ENCODE measurements at regions not wholly inside any gene's neighbourhood (a gene's known extent, or its start where the extent isn't known, plus 50 kb on each side); places are given as distances from the start of the nearest gene placed in this dataset.

GRCh38 chr11:36929401-36929800 is 331.4 kb upstream of the RAG2 start:
- Mint-ChIP-seq H3K36me3 (ENCODE audit: low read depth, unreplicated experiment) (peaks cover 6% of the 10 kb centered on the region), H3K27ac (ENCODE audit: unreplicated experiment) (no peak overlapping the region), H3K4me3 (ENCODE audit: unreplicated experiment) (no peak overlapping the region), H3K9me3 (ENCODE audit: unreplicated experiment) (no peaks in the 10 kb centered on the region), H3K4me1 (ENCODE audit: unreplicated experiment) (no peaks in the 10 kb centered on the region), H3K27me3 (ENCODE audit: unreplicated experiment) (no peaks in the 10 kb centered on the region)
- TF ChIP-seq, protein P1, sequence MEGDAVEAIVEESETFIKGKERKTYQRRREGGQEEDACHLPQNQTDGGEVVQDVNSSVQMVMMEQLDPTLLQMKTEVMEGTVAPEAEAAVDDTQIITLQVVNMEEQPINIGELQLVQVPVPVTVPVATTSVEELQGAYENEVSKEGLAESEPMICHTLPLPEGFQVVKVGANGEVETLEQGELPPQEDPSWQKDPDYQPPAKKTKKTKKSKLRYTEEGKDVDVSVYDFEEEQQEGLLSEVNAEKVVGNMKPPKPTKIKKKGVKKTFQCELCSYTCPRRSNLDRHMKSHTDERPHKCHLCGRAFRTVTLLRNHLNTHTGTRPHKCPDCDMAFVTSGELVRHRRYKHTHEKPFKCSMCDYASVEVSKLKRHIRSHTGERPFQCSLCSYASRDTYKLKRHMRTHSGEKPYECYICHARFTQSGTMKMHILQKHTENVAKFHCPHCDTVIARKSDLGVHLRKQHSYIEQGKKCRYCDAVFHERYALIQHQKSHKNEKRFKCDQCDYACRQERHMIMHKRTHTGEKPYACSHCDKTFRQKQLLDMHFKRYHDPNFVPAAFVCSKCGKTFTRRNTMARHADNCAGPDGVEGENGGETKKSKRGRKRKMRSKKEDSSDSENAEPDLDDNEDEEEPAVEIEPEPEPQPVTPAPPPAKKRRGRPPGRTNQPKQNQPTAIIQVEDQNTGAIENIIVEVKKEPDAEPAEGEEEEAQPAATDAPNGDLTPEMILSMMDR (IDR thresholded peaks at IDR 0.05; ENCODE audit: unreplicated experiment): no peak
- DNase-seq (ENCODE audit: low spot score): no peak

DNA sequence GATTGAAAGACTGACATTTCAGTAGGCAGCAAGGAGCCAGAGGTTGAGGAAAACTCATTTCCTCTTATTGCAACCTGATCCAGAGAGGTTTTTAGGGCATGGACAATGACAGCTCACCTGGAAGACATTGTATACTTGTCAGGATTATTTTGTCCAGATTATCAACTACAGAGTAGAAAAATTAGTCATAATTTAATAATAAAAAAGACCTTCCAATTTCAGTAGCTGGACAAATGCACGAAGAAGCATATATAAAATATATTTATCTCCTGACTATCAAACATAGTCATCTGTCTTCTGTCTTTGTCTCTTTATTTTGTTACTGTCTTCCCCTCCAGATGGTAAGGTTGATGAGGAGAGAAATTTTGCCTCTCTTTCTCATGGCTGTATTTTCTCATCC is 330.6 kb upstream of the RAG2 start:
- Mint-ChIP-seq H3K9me3 (ENCODE audit: unreplicated experiment) (no peaks in the 10 kb centered on the region), H3K36me3 (ENCODE audit: low read depth, unreplicated experiment) (peaks cover 6% of the 10 kb centered on the region), H3K4me3 (ENCODE audit: unreplicated experiment) (no peak overlapping the region), H3K4me1 (ENCODE audit: unreplicated experiment) (no peaks in the 10 kb centered on the region), H3K27ac (ENCODE audit: unreplicated experiment) (no peak overlapping the region), H3K27me3 (ENCODE audit: unreplicated experiment) (no peaks in the 10 kb centered on the region)
- DNase-seq (ENCODE audit: low spot score): no peak
- TF ChIP-seq, protein P1 (IDR thresholded peaks at IDR 0.05; ENCODE audit: unreplicated experiment): no peak

GRCh38 chr11:36899800-36900199 is 301.8 kb upstream of the RAG2 start:
- Mint-ChIP-seq H3K36me3 (ENCODE audit: low read depth, unreplicated experiment) (no peaks in the 10 kb centered on the region), H3K27me3 (ENCODE audit: unreplicated experiment) (no peaks in the 10 kb centered on the region), H3K4me3 (ENCODE audit: unreplicated experiment) (no peak overlapping the region), H3K4me1 (ENCODE audit: unreplicated experiment) (peaks cover 7% of the 10 kb centered on the region), H3K27ac (ENCODE audit: unreplicated experiment) (peak overlapping the region; percentile 9), H3K9me3 (ENCODE audit: unreplicated experiment) (peaks cover 1% of the 10 kb centered on the region)
- DNase-seq (ENCODE audit: low spot score): no peak
- TF ChIP-seq, protein P1 (IDR thresholded peaks at IDR 0.05; ENCODE audit: unreplicated experiment): no peak

GRCh38 chr11:36890841-36891240 is 292.8 kb upstream of the RAG2 start:
- Mint-ChIP-seq H3K27me3 (ENCODE audit: unreplicated experiment) (no peaks in the 10 kb centered on the region), H3K4me3 (ENCODE audit: unreplicated experiment) (no peak overlapping the region), H3K9me3 (ENCODE audit: unreplicated experiment) (no peaks in the 10 kb centered on the region), H3K4me1 (ENCODE audit: unreplicated experiment) (no peaks in the 10 kb centered on the region), H3K36me3 (ENCODE audit: low read depth, unreplicated experiment) (peaks cover 3% of the 10 kb centered on the region), H3K27ac (ENCODE audit: unreplicated experiment) (no peak overlapping the region)
- DNase-seq (ENCODE audit: low spot score): no peak
- TF ChIP-seq, protein P1 (IDR thresholded peaks at IDR 0.05; ENCODE audit: unreplicated experiment): no peak

DNA sequence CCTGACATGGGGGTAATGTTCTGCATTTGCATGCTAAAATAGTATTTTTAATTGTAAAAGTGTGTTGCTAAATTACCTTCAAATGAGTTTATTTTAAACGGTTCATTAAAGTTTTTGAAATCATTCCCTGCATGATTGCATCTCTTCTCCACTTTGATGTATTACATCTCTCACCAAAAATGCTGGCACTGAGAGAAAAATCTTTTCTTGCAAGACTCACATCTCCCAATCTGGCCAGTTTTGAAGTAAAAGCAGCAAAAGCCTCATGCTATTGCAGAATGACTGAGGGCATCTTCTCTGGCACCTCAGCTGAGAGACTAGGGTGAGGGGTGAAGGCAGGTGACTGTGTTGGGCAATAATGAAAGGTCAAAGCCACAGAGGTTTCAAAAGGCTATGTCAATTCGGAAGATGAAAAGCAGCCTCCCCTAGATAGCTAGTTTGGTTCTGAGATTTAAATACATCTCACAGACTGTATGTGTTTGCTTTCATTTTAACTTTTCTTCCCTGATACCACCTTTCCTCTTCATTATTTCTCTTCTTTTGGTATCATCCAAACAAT is 292.2 kb upstream of the RAG2 start:
- no peak for DNase-seq (ENCODE audit: low spot score)
- H3K27me3 Mint-ChIP-seq (ENCODE audit: unreplicated experiment): no peaks in the 10 kb centered on the region
- TF ChIP-seq, protein P1 (IDR thresholded peaks at IDR 0.05; ENCODE audit: unreplicated experiment): no peak
- no peak overlapping the region for H3K4me3 Mint-ChIP-seq (ENCODE audit: unreplicated experiment)
- peaks cover 3% of the 10 kb centered on the region for H3K9me3 Mint-ChIP-seq (ENCODE audit: unreplicated experiment)
- no peak overlapping the region for H3K27ac Mint-ChIP-seq (ENCODE audit: unreplicated experiment)
- peaks cover 3% of the 10 kb centered on the region for H3K36me3 Mint-ChIP-seq (ENCODE audit: low read depth, unreplicated experiment)
- no peaks in the 10 kb centered on the region for H3K4me1 Mint-ChIP-seq (ENCODE audit: unreplicated experiment)
